ENCODE measurements at regions not wholly inside any gene's neighbourhood (a gene's known extent, or its start where the extent isn't known, plus 50 kb on each side); places are given as distances from the start of the nearest gene placed in this dataset.

- no peak for TF ChIP-seq ZFP30 (CRISPR knock-in tag; IDR thresholded peaks at IDR 0.05)
- TF ChIP-seq RARB (CRISPR knock-in tag; IDR thresholded peaks at IDR 0.05) = no peak
- no peak for TF ChIP-seq ARNTL (CRISPR knock-in tag; IDR thresholded peaks at IDR 0.05; ENCODE audit: borderline replicate concordance, low read depth)
- no peak for TF ChIP-seq ZNF70 (CRISPR knock-in tag; IDR thresholded peaks at IDR 0.05)
- no peak for TF ChIP-seq TOX (CRISPR knock-in tag; IDR thresholded peaks at IDR 0.05; ENCODE audit: borderline replicate concordance)
- TF ChIP-seq SNAI2 (CRISPR knock-in tag; IDR thresholded peaks at IDR 0.05) = no peak
- no peak for TF ChIP-seq ZNF565 (CRISPR knock-in tag; conservative IDR thresholded peaks at IDR 0.05; ENCODE audit: low read depth)
- TF ChIP-seq PPARA (CRISPR knock-in tag; IDR thresholded peaks at IDR 0.05; ENCODE audit: borderline replicate concordance) = no peak
- TF ChIP-seq TCF4 (CRISPR knock-in tag; IDR thresholded peaks at IDR 0.05; ENCODE audit: borderline replicate concordance) = no peak
- TF ChIP-seq CSDC2 (CRISPR knock-in tag; IDR thresholded peaks at IDR 0.05) = no peak
- TF ChIP-seq TSHZ2 (CRISPR knock-in tag; IDR thresholded peaks at IDR 0.05) = no peak
- TF ChIP-seq OSR1 (CRISPR knock-in tag; IDR thresholded peaks at IDR 0.05) = no peak
- TF ChIP-seq BACH2 (CRISPR knock-in tag; IDR thresholded peaks at IDR 0.05; ENCODE audit: borderline replicate concordance) = no peak
- ATAC-seq = no peak
These were observed 68.4 kb upstream of the LRRC7 start for GRCh38 chr1:69499203-69499803.

- TF ChIP-seq ISL1 (CRISPR knock-in tag; IDR thresholded peaks at IDR 0.05) = no peak
- no peak for TF ChIP-seq ZFP30 (CRISPR knock-in tag; IDR thresholded peaks at IDR 0.05)
- TF ChIP-seq OSR1 (CRISPR knock-in tag; IDR thresholded peaks at IDR 0.05) = no peak
- no peak for TF ChIP-seq TOX (CRISPR knock-in tag; IDR thresholded peaks at IDR 0.05; ENCODE audit: borderline replicate concordance)
- no peak for TF ChIP-seq CREB5 (CRISPR knock-in tag; IDR thresholded peaks at IDR 0.05; ENCODE audit: low read depth)
- no peak for TF ChIP-seq RARB (CRISPR knock-in tag; IDR thresholded peaks at IDR 0.05)
- TF ChIP-seq POU6F1 (CRISPR knock-in tag; IDR thresholded peaks at IDR 0.05; ENCODE audit: borderline replicate concordance, low read depth) = no peak
- TF ChIP-seq ZNF8 (CRISPR knock-in tag; IDR thresholded peaks at IDR 0.05) = no peak
- TF ChIP-seq TCF4 (CRISPR knock-in tag; IDR thresholded peaks at IDR 0.05; ENCODE audit: borderline replicate concordance) = no peak
- no peak for TF ChIP-seq CSRNP3 (CRISPR knock-in tag; IDR thresholded peaks at IDR 0.05)
- TF ChIP-seq SNAI2 (CRISPR knock-in tag; IDR thresholded peaks at IDR 0.05) = no peak
- TF ChIP-seq ZFP3 (CRISPR knock-in tag; IDR thresholded peaks at IDR 0.05) = no peak
- TF ChIP-seq ZNF565 (CRISPR knock-in tag; conservative IDR thresholded peaks at IDR 0.05; ENCODE audit: low read depth) = no peak
- no peak for TF ChIP-seq GLIS3 (CRISPR knock-in tag; IDR thresholded peaks at IDR 0.05)
- TF ChIP-seq TSHZ2 (CRISPR knock-in tag; IDR thresholded peaks at IDR 0.05) = no peak
- ATAC-seq = no peak
These were observed 64.7 kb upstream of the LRRC7 start for GRCh38 chr1:69502991-69503390.
